ENCODE measurements at regions not wholly inside any gene's neighbourhood (a gene's known extent, or its start where the extent isn't known, plus 50 kb on each side); places are given as distances from the start of the nearest gene placed in this dataset.

DNA sequence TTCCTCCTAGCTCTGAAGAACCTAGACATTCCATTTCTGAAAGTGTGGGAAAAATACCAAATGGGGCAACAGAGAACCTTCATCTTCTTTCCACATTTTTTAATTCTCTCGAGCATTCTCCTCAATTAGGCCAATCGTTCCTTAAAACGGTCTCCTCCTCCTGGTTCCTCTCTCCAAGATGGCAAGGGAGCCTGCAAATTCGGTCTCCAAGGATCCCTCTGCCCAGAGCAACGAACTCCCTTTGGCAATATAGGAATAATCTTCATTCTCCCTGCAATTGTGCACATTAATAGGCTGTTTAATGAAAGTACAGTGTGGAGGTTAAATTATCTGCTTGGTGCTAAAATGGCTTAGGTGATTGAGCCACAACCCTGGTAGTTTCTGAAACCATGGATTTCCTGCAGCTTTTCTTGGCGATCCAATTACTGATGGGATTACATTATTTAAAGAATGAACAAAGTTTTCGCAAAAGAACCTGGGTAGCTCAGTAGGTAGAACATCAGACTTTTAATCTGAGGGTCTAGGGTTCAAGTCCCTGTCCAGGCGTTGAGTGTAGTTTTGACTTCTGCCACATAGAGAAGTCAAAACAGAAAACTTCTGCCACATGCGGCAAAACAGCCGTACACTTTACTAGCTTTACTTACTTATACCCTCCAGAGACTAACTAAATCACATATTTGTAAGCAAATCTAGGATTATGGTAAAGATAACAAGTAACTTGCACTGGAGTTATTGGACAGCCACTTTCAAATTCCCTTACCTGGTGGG is 102.9 kb upstream of the ZNF184 start:
- no peaks in the 10 kb centered on the region for H4K20me1 ChIP-seq (ENCODE audit: insufficient read depth, low read length)
- no peak overlapping the region for H2AFZ ChIP-seq (ENCODE audit: low read length)
- H3K9me3 ChIP-seq (ENCODE audit: low read length): no peaks in the 10 kb centered on the region
- intact Hi-C loops (cut with micrococcal nuclease; ENCODE audit: unreplicated experiment): no loop called here
- H3K4me3 ChIP-seq (replicated peaks in 1 of 3; ENCODE audit: insufficient read depth in 1 of 3, low read depth in 2 of 3, low read length in 3 of 3): no peak overlapping the region
- no peak overlapping the region for H3K9ac ChIP-seq (ENCODE audit: insufficient read depth, low read depth, low read length)
- H3K4me2 ChIP-seq (ENCODE audit: low read depth, low read length): peak overlapping the region; percentile 30
- in situ Hi-C loops (cut with HindIII; ENCODE audit: extremely low pct_ligation_motif_present, low pct_unique_long_range_greater_than_20kb): no loop called here
- FAIRE-seq (no peak), DNase-seq (ENCODE audit: low spot score) (peak; percentile 27), ATAC-seq (no peak; the same call in 2 of the 3 replicates)
- no peaks in the 10 kb centered on the region for H3K79me2 ChIP-seq (ENCODE audit: insufficient read depth, low read length)
- ChIA-PET POLR2A (interaction anchor here (0.6 kb wide), 1 partner anchor 27 kb away, joined by 3 read pairs; no protein-coding TSS in a partner anchor), CTCF (ENCODE audit: low intra/inter-chr PET ratio, low total read pairs) (no interaction called here)
- no peaks in the 10 kb centered on the region for H3K36me3 ChIP-seq (replicated peaks in 1 of 2; ENCODE audit: control insufficient read depth in 1 of 2, insufficient read depth in 2 of 2, low read length in 2 of 2)
- TF ChIP-seq MAF1 (CRISPR knock-in tag; IDR thresholded peaks at IDR 0.05; ENCODE audit: borderline replicate concordance): peak; percentile 81; the same call in 1 of the 2 replicates
- no peak for TF ChIP-seq ZNF224 (CRISPR knock-in tag; IDR thresholded peaks at IDR 0.05)
- peak; percentile 53; the same call in 1 of the 2 replicates for TF ChIP-seq ZNF24 (IDR thresholded peaks at IDR 0.05)
- peaks cover 11% of the 10 kb centered on the region; the same call in 1 of the 2 replicates for H3K4me1 ChIP-seq (ENCODE audit: insufficient read depth, low read length)
- no peak overlapping the region for H3K27ac ChIP-seq (ENCODE audit: extremely low read length, insufficient read depth, low read length)
- BruUV-seq (replicated peaks): no TSS peak
- peaks cover 0 to 7% of the 10 kb centered on the region in 2 experiments; a peak in 1 of 5 replicates for H3K27me3 ChIP-seq (ENCODE audit: control insufficient read depth in 1 of 2, insufficient read depth in 2 of 2, low read length in 2 of 2)
- 18% methylated on average over 10 of the region's 10 CpGs for WGBS (ENCODE audit: low lambda C conversion rate)

DNA sequence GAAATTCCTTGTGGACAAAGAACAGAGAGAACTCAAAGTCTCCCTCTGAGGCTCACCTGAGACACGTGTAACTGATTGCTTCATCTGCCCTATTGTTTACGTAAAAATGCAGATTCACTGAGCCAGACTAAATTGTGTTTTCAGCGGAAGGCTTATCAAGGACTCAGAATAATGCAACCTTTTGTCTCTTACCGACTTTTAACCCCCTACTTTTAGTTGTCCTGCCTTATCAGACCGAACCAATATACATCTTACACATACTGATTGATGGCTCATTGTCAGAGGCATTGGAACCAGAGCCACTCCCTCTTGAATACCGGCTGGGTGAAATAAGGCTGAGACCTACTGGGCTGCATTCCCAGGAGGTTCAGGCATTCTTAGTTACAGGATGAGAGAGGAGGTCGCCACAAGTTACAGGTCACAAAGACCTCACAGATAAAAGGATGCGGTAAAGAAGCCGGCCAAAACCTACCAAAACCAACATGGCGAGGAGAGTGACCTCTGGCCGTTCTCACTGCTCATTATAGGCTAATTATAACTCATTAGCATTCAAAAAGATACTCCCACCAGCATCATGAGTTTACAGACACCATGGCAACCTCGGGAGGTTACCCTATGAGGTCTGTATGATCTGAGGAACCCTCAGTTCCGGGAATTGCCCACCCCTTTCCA is 95.5 kb upstream of the ZNF184 start:
- POLR2A ChIA-PET: no interaction called here
- Histone ChIP-seq H3K4me3 (replicated peaks in 1 of 3; ENCODE audit: insufficient read depth in 1 of 3, low read depth in 2 of 3, low read length in 3 of 3) (no peak overlapping the region), H3K36me3 (replicated peaks in 1 of 2; ENCODE audit: control insufficient read depth in 1 of 2, insufficient read depth in 2 of 2, low read length in 2 of 2) (no peaks in the 10 kb centered on the region), H3K4me1 (ENCODE audit: insufficient read depth, low read length) (peaks cover 14% of the 10 kb centered on the region), H3K4me2 (ENCODE audit: low read depth, low read length) (no peak overlapping the region), H3K27me3 (ENCODE audit: control insufficient read depth in 1 of 2, insufficient read depth in 2 of 2, low read length in 2 of 2) (peaks cover 2 to 24% of the 10 kb centered on the region in 2 experiments; a peak in 2 of 5 replicates), H3K27ac (ENCODE audit: extremely low read length, insufficient read depth, low read length) (no peak overlapping the region), H2AFZ (ENCODE audit: low read length) (no peak overlapping the region), H3K79me2 (ENCODE audit: insufficient read depth, low read length) (no peaks in the 10 kb centered on the region), H4K20me1 (ENCODE audit: insufficient read depth, low read length) (no peaks in the 10 kb centered on the region), H3K9ac (ENCODE audit: insufficient read depth, low read depth, low read length) (no peak overlapping the region), H3K9me3 (ENCODE audit: low read length) (no peaks in the 10 kb centered on the region)
- ATAC-seq (no peak), FAIRE-seq (no peak), DNase-seq (ENCODE audit: low spot score) (peak; percentile 28)
- in situ Hi-C loops (cut with HindIII; ENCODE audit: extremely low pct_ligation_motif_present, low pct_unique_long_range_greater_than_20kb) (no loop called here), intact Hi-C loops (cut with micrococcal nuclease; ENCODE audit: unreplicated experiment) (no loop called here)
- CTCF ChIA-PET (ENCODE audit: low intra/inter-chr PET ratio, low total read pairs): no interaction called here
- BruUV-seq (replicated peaks): no TSS peak
- WGBS (ENCODE audit: low lambda C conversion rate): 23% methylated on average over 13 of the region's 13 CpGs
- TF ChIP-seq CEBPG (CRISPR knock-in tag; IDR thresholded peaks at IDR 0.05): peak; percentile 38; the same call in 1 of the 2 replicates
- TF ChIP-seq, protein P1, sequence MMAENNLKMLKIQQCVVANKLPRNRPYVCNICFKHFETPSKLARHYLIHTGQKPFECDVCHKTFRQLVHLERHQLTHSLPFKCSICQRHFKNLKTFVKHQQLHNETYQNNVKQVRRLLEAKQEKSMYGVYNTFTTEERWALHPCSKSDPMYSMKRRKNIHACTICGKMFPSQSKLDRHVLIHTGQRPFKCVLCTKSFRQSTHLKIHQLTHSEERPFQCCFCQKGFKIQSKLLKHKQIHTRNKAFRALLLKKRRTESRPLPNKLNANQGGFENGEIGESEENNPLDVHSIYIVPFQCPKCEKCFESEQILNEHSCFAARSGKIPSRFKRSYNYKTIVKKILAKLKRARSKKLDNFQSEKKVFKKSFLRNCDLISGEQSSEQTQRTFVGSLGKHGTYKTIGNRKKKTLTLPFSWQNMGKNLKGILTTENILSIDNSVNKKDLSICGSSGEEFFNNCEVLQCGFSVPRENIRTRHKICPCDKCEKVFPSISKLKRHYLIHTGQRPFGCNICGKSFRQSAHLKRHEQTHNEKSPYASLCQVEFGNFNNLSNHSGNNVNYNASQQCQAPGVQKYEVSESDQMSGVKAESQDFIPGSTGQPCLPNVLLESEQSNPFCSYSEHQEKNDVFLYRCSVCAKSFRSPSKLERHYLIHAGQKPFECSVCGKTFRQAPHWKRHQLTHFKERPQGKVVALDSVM (CRISPR knock-in tag; IDR thresholded peaks at IDR 0.05): no peak
- TF ChIP-seq CEBPB (IDR thresholded peaks at IDR 0.05; ENCODE audit: borderline replicate concordance, low read depth, low read length): peak; percentile 33; the same call in 1 of the 2 replicates
- no peak for TF ChIP-seq SOX13 (IDR thresholded peaks at IDR 0.05)
- TF ChIP-seq SOX13 (CRISPR knock-in tag; conservative IDR thresholded peaks at IDR 0.05 in 1 of 2, IDR thresholded peaks at IDR 0.05 in 1 of 2): peak in 1 of 2 experiments; percentile 38; a peak in 1 of 4 replicates
- TF ChIP-seq ZNF644 (CRISPR knock-in tag; IDR thresholded peaks at IDR 0.05; ENCODE audit: low read depth): no peak
- TF ChIP-seq, protein P2, sequence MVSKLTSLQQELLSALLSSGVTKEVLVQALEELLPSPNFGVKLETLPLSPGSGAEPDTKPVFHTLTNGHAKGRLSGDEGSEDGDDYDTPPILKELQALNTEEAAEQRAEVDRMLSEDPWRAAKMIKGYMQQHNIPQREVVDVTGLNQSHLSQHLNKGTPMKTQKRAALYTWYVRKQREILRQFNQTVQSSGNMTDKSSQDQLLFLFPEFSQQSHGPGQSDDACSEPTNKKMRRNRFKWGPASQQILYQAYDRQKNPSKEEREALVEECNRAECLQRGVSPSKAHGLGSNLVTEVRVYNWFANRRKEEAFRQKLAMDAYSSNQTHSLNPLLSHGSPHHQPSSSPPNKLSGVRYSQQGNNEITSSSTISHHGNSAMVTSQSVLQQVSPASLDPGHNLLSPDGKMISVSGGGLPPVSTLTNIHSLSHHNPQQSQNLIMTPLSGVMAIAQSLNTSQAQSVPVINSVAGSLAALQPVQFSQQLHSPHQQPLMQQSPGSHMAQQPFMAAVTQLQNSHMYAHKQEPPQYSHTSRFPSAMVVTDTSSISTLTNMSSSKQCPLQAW (CRISPR knock-in tag; IDR thresholded peaks at IDR 0.05): no peak

Data from HepG2 (cell line).